H1 (cell line): ENCODE measurements at regions not wholly inside any gene's neighbourhood (a gene's known extent, or its start where the extent isn't known, plus 50 kb on each side); places are given as distances from the start of the nearest gene placed in this dataset.

ENCODE experiments used
- CTCF ChIA-PET: fragments of 300-600 bp; sonication (Branson Sonifier 250); formaldehyde crosslinking; loops from one replicate; lab custom pipeline; 2021; ENCODE audit not compliant: partially characterized antibody; lab: Charles Lee
- POLR2A ChIA-PET: fragments of 300-600 bp; sonication (Branson Sonifier 250); formaldehyde crosslinking; loops from one replicate; lab custom pipeline; 2021; ENCODE audit warnings: inconsistent platforms; ENCODE audit not compliant: partially characterized antibody; lab: Charles Lee
- DNase-seq, 2 experiments: peaks; one replicate each; pipeline versions ENCODE4 v3.0.0 to v3.0.0-alpha.2; 2010 to 2022; ENCODE audit warnings: low spot score in 2 of 2, low read depth in 1 of 2, mixed read lengths in 1 of 2
- FAIRE-seq: peaks from 2 replicates; lab custom pipeline; 2011; peaks lifted over from hg19 to GRCh38; lab: Jason Lieb, UNC
- H2AFZ ChIP-seq: 2 replicates; pipeline ENCODE4 v1.8.1; 2012; ENCODE audit warnings: low read length, inconsistent platforms
- H2AK5ac ChIP-seq: 2 replicates; pipeline ENCODE4 v1.6.1; 2013; ENCODE audit warnings: low read depth, low read length
- H2BK120ac ChIP-seq: replicated peaks from 2 replicates; pipeline ENCODE3; 2013; ENCODE audit warnings: low read depth, low read length, inconsistent platforms
- H2BK12ac ChIP-seq: 2 replicates; pipeline ENCODE4 v1.6.1; 2013; ENCODE audit warnings: low read depth, low read length
- H2BK15ac ChIP-seq: 2 replicates; pipeline ENCODE4 v1.6.1; 2013; ENCODE audit warnings: low read length
- H2BK20ac ChIP-seq: 2 replicates; pipeline ENCODE4 v1.6.1; 2013; ENCODE audit warnings: low read length
- H2BK5ac ChIP-seq: 2 replicates; pipeline ENCODE4 v1.6.1; 2013; ENCODE audit warnings: low read depth, low read length
- H3K14ac ChIP-seq: 2 replicates; pipeline ENCODE4 v1.6.1; 2013; ENCODE audit warnings: inconsistent platforms; ENCODE audit not compliant: insufficient read length
- H3K18ac ChIP-seq: 2 replicates; pipeline ENCODE4 v1.6.1; 2013; ENCODE audit warnings: low read length; ENCODE audit errors: extremely low read depth
- H3K23ac ChIP-seq: 2 replicates; pipeline ENCODE4 v1.6.1; 2013; ENCODE audit warnings: inconsistent platforms; ENCODE audit not compliant: insufficient read length
- H3K23me2 ChIP-seq: 2 replicates; pipeline ENCODE4 v1.6.1; 2013; ENCODE audit warnings: low read depth, low read length
- H3K27ac ChIP-seq: 2 replicates; pipeline ENCODE4 v1.6.1; 2011; ENCODE audit warnings: low read depth, low read length, inconsistent platforms
- H3K27me3 ChIP-seq, 4 experiments: replicated peaks in 1 of 4; 1 replicate in 1 of 4; 2 replicates in 3 of 4; pipeline versions ENCODE4 v1.6.1 to v1.8.1; 2011 to 2013; ENCODE audit warnings: low read length in 3 of 4, mild to moderate bottlenecking in 3 of 4, inconsistent platforms in 2 of 4, mixed read lengths in 2 of 4, moderate library complexity in 1 of 4; ENCODE audit not compliant: control insufficient read depth in 3 of 4, insufficient read depth in 3 of 4; ENCODE audit errors: extremely low read depth in 1 of 4
- H3K36me3 ChIP-seq, 4 experiments: 2 replicates each; pipeline versions ENCODE4 v1.6.1 to v1.8.1; 2011 to 2013; ENCODE audit warnings: mild to moderate bottlenecking in 4 of 4, low read length in 3 of 4, moderate library complexity in 2 of 4, control low read depth in 1 of 4, inconsistent platforms in 1 of 4; ENCODE audit not compliant: insufficient read depth in 4 of 4, control insufficient read depth in 2 of 4
- H3K4ac ChIP-seq: replicated peaks from 2 replicates; pipeline ENCODE3; 2013; ENCODE audit warnings: low read length, low read depth, mixed read lengths, inconsistent platforms; ENCODE audit not compliant: insufficient read length
- H3K4me1 ChIP-seq, 4 experiments: replicated peaks in 1 of 4; 1 replicate in 1 of 4; 2 replicates in 3 of 4; pipeline versions ENCODE4 v1.6.1 to v1.8.1; 2011 to 2013; ENCODE audit warnings: low read length in 3 of 4, inconsistent platforms in 2 of 4, mixed read lengths in 1 of 4; ENCODE audit not compliant: insufficient read depth in 4 of 4, control insufficient read depth in 3 of 4
- H3K4me2 ChIP-seq, 2 experiments: 2 replicates each; pipeline versions ENCODE4 v1.6.1 to v1.8.1; 2011 to 2013; ENCODE audit warnings: low read depth in 2 of 2, low read length in 2 of 2, control low read depth in 1 of 2, inconsistent platforms in 1 of 2, mild to moderate bottlenecking in 1 of 2; ENCODE audit not compliant: insufficient read depth in 1 of 2
- H3K4me3 ChIP-seq, 4 experiments: fragments of 200-600, 300-600 bp in 1 of 4; sonication (generic), shearing (Covaris generic), sonication (Bioruptor Twin) in 1 of 4; 2 replicates each; pipeline versions ENCODE4 v1.5.1 to v1.8.1; 2011 to 2016; ENCODE audit warnings: low read length in 4 of 4, low read depth in 3 of 4, control low read depth in 2 of 4, inconsistent platforms in 2 of 4, mild to moderate bottlenecking in 2 of 4, mixed read lengths in 1 of 4, moderate library complexity in 1 of 4; ENCODE audit not compliant: insufficient read depth in 2 of 4; ENCODE audit errors: extremely low read depth in 1 of 4
- H3K56ac ChIP-seq: replicated peaks from 2 replicates; pipeline ENCODE3; 2013; ENCODE audit warnings: low read depth, mild to moderate bottlenecking, mixed read lengths, low read length, inconsistent platforms; ENCODE audit not compliant: insufficient read length
- H3K79me1 ChIP-seq: 2 replicates; pipeline ENCODE4 v1.6.1; 2013; ENCODE audit warnings: low read depth, low read length, control low read depth
- H3K79me2 ChIP-seq, 2 experiments: 2 replicates each; pipeline versions ENCODE4 v1.6.1 to v1.8.1; 2012 to 2013; ENCODE audit warnings: low read length in 2 of 2, mild to moderate bottlenecking in 2 of 2, inconsistent platforms in 1 of 2; ENCODE audit not compliant: insufficient read depth in 2 of 2, control insufficient read depth in 1 of 2
- H3K9ac ChIP-seq, 4 experiments: replicated peaks in 1 of 4; 1 replicate in 1 of 4; 2 replicates in 3 of 4; pipeline versions ENCODE4 v1.6.1 to v1.8.1; 2011 to 2013; ENCODE audit warnings: low read depth in 3 of 4, low read length in 3 of 4, control low read depth in 2 of 4, mild to moderate bottlenecking in 2 of 4, moderate library complexity in 2 of 4, inconsistent platforms in 1 of 4; ENCODE audit errors: extremely low read depth in 1 of 4
- H3K9me3 ChIP-seq, 2 experiments: 2 replicates each; pipeline versions ENCODE4 v1.6.1 to v1.8.1; 2012 to 2013; ENCODE audit warnings: mild to moderate bottlenecking in 2 of 2, moderate library complexity in 2 of 2, control low read depth in 1 of 2, inconsistent platforms in 1 of 2, low read depth in 1 of 2, low read length in 1 of 2, mixed read lengths in 1 of 2; ENCODE audit not compliant: insufficient read depth in 2 of 2
- H4K20me1 ChIP-seq, 2 experiments: replicated peaks in 1 of 2; 2 replicates each; pipeline versions ENCODE3 to v1.8.1; 2011 to 2013; ENCODE audit warnings: inconsistent platforms in 2 of 2, low read length in 2 of 2, mild to moderate bottlenecking in 1 of 2; ENCODE audit not compliant: insufficient read depth in 2 of 2, control insufficient read depth in 1 of 2
- H4K5ac ChIP-seq: 2 replicates; pipeline ENCODE4 v1.6.1; 2013; ENCODE audit warnings: low read length, low read depth, mixed read lengths, inconsistent platforms; ENCODE audit not compliant: insufficient read length
- H4K8ac ChIP-seq: 2 replicates; pipeline ENCODE4 v1.8.0; 2013; ENCODE audit warnings: mild to moderate bottlenecking, moderate library complexity, low read length, inconsistent platforms; ENCODE audit not compliant: insufficient read depth; ENCODE audit errors: extremely low read depth
- H4K91ac ChIP-seq: replicated peaks from 2 replicates; pipeline ENCODE3; 2013; ENCODE audit warnings: low read length, mixed read lengths, inconsistent platforms; ENCODE audit not compliant: insufficient read length
- CBX8 ChIP-seq: fragments of 300-800, 300-1000 bp; sonication (generic); IDR thresholded peaks from 2 replicates; pipeline ENCODE4 v1.7.1; 2016; ENCODE audit warnings: low read depth, low read length, borderline replicate concordance
- E2F6 ChIP-seq: IDR thresholded peaks from 2 replicates; pipeline ENCODE4 v1.6.1; 2012; ENCODE audit warnings: inconsistent platforms
- EGR1 ChIP-seq: IDR thresholded peaks from 2 replicates; pipeline ENCODE4 v1.6.1; 2011; ENCODE audit warnings: low read depth, low read length, borderline replicate concordance
- GABPA ChIP-seq: IDR thresholded peaks from 2 replicates; pipeline ENCODE4 v1.6.1; 2011; ENCODE audit warnings: mild to moderate bottlenecking, low read length, moderate library complexity, borderline replicate concordance; ENCODE audit not compliant: insufficient read depth
- MAFK ChIP-seq: IDR thresholded peaks from 2 replicates; pipeline ENCODE4 v1.6.1; 2012; ENCODE audit warnings: low read depth, mild to moderate bottlenecking, improper control_type of control experiment, low read length
- RXRA ChIP-seq: IDR thresholded peaks from 2 replicates; pipeline ENCODE4 v1.6.1; 2011; ENCODE audit warnings: low read depth, mild to moderate bottlenecking, low read length, moderate library complexity; ENCODE audit not compliant: insufficient read depth
- SIX5 ChIP-seq: IDR thresholded peaks from 2 replicates; pipeline ENCODE4 v1.6.1; 2011; ENCODE audit warnings: mild to moderate bottlenecking, low read depth, low read length
- SUZ12 ChIP-seq: fragments of 200-600 bp; sonication (generic); IDR thresholded peaks from 2 replicates; pipeline ENCODE4 v1.6.1; 2012; ENCODE audit warnings: mild to moderate bottlenecking, inconsistent platforms, low read length, moderate library complexity, mixed read lengths
- ZNF274 ChIP-seq: IDR thresholded peaks from 2 replicates; pipeline ENCODE4 v1.7.0; 2012; ENCODE audit warnings: low read length, borderline replicate concordance; ENCODE audit errors: extremely low read depth
- WGBS, 2 experiments: shearing (Covaris generic) in 1 of 2; methylation state at CpG; one replicate each; pipeline versions ENCODE4 v1.1.6 to v1.1.7; 2013 to 2015; ENCODE audit warnings: low lambda C conversion rate in 2 of 2, mixed read lengths in 2 of 2, inconsistent platforms in 1 of 2, low coverage in 1 of 2, missing lambda C conversion rate in 1 of 2; ENCODE audit not compliant: insufficient replicate concordance in 2 of 2, insufficient coverage in 1 of 2, insufficient read length in 1 of 2; ENCODE audit errors: extremely low coverage in 1 of 2, missing lambda C conversion rate in 1 of 2; 5-methylcytosine and 5-hydroxymethylcytosine counted together

- POLR2A ChIA-PET = no interaction called here
- Histone ChIP-seq H3K14ac (no peak overlapping the region), H4K5ac (no peak overlapping the region), H3K79me1 (no peaks in the 10 kb centered on the region), H3K9ac (no peak overlapping the region), H2BK12ac (no peak overlapping the region), H2BK15ac (no peak overlapping the region), H3K18ac (no peak overlapping the region), H3K4ac (no peak overlapping the region)
- WGBS, 2 experiments = 90% methylated on average over 10 of the region's 10 CpGs; no CpG with 5 or more reads in 1 of the 2 experiments
- TF ChIP-seq E2F6 (no peak), MAFK (no peak), CBX8 (no peak), EGR1 (no peak), RXRA (no peak), SIX5 (no peak), GABPA (no peak), SUZ12 (no peak), ZNF274 (no peak)
- TF ChIP-seq, all 59 proteins: peak for 0
- Histone ChIP-seq H3K27me3 (no peaks in the 10 kb centered on the region), H3K9me3 (no peaks in the 10 kb centered on the region), H3K36me3 (no peaks in the 10 kb centered on the region), H4K91ac (no peak overlapping the region), H3K23ac (no peak overlapping the region), H2BK120ac (no peak overlapping the region), H3K56ac (no peak overlapping the region), H3K4me1 (no peaks in the 10 kb centered on the region), H3K4me2 (no peak overlapping the region), H3K4me3 (no peak overlapping the region), H3K23me2 (no peaks in the 10 kb centered on the region), H3K27ac (no peak overlapping the region), H2BK20ac (no peak overlapping the region), H4K20me1 (no peaks in the 10 kb centered on the region), H2AFZ (0 out of 2 replicates have a peak overlapping the region, but pooled peaks have one; percentile 1), H3K79me2 (no peaks in the 10 kb centered on the region), H4K8ac (no peak overlapping the region), H2BK5ac (no peak overlapping the region), H2AK5ac (no peak overlapping the region)
- no peak for FAIRE-seq
- no peak for DNase-seq
- CTCF ChIA-PET = interaction anchor here (0.7 kb wide), 1 partner anchor 418 kb away, joined by 3 read pairs; no protein-coding TSS in a partner anchor
Observed at GRCh38 chr3:5645692-5646410, 458.3 kb downstream of the EDEM1 start.
